ENCODE measurements at regions not wholly inside any gene's neighbourhood (a gene's known extent, or its start where the extent isn't known, plus 50 kb on each side); places are given as distances from the start of the nearest gene placed in this dataset.

DNA sequence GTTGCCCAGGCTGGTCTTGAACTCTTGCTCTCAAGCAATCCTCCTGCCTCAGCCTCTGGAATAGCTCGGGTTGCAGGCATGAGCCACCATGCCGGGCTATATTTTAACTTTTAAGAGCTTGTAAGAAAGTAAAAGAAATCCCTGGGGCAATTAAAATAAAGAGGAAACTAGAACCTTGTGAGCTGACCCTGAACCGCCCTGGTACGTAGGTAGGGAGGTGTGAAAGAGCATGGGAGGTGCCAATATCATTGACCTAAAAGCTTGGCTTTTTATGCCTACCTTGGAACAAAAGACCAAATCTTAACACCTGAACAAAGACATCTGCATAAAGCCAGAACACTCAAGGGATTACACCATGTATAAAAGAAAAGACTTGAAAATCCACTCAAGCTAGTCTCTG lies 595.1 kb downstream of the SOX6 start:
- H3K9ac ChIP-seq (ENCODE audit: low read length), result no peak overlapping the region
- no peaks in the 10 kb centered on the region for H3K36me3 ChIP-seq (ENCODE audit: control insufficient read depth, insufficient read depth, low read length)
- H3K4me3 ChIP-seq (ENCODE audit: low read length), result no peak overlapping the region
- H3K4me1 ChIP-seq (ENCODE audit: control insufficient read depth, insufficient read depth, low read length), result peaks cover 5% of the 10 kb centered on the region
- H3K27me3 ChIP-seq (ENCODE audit: control insufficient read depth, insufficient read depth, low read length), result no peaks in the 10 kb centered on the region
- no peaks in the 10 kb centered on the region for H3K9me3 ChIP-seq (ENCODE audit: control insufficient read depth, low read length)

DNA sequence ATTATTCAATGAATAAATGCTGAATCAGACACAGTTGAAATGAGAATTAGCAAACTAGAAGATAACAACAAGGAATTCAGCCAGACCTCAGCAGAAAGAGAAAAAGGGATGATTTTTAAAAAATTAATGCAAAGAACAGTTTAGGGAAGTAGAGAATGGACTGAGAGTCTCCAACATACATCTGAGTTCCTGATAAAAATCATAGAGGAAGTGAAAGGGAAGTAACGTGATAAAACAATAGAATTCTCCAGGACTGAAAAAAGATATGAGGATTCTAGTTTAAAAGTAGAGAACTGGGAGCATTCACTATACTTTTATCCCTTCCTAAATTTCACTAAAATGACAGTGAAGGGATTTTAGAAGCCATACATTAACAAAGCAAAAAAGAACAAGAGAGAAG lies 592.0 kb downstream of the SOX6 start:
- peaks cover 16% of the 10 kb centered on the region for H3K4me1 ChIP-seq (ENCODE audit: control insufficient read depth, insufficient read depth, low read length)
- no peaks in the 10 kb centered on the region for H3K27me3 ChIP-seq (ENCODE audit: control insufficient read depth, insufficient read depth, low read length)
- no peaks in the 10 kb centered on the region for H3K9me3 ChIP-seq (ENCODE audit: control insufficient read depth, low read length)
- H3K36me3 ChIP-seq (ENCODE audit: control insufficient read depth, insufficient read depth, low read length), result no peaks in the 10 kb centered on the region
- H3K9ac ChIP-seq (ENCODE audit: low read length), result no peak overlapping the region
- H3K4me3 ChIP-seq (ENCODE audit: low read length), result no peak overlapping the region

DNA sequence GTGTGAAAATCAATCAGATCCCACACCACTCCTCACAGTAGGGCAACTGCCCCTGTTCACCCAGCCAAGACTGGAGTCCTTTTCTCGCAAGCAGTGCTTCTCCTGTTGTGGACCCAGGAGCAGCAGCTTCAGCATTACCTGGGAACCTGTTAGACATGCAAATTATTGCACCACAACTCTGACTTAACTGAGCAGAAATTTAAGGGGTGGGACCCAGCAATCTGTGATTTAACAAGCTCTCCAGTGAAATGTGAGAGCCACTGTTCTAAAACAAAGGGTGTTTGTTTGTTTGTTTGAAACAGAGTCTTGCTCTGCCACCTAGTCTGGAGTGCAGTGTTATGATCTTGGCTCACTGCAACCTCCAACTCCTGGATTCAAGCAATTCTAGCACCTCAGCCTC lies 591.4 kb downstream of the SOX6 start:
- Histone ChIP-seq H3K4me1 (ENCODE audit: control insufficient read depth, insufficient read depth, low read length) (peaks cover 20% of the 10 kb centered on the region), H3K27me3 (ENCODE audit: control insufficient read depth, insufficient read depth, low read length) (no peaks in the 10 kb centered on the region), H3K36me3 (ENCODE audit: control insufficient read depth, insufficient read depth, low read length) (no peaks in the 10 kb centered on the region), H3K4me3 (ENCODE audit: low read length) (peak overlapping the region; percentile 6), H3K9me3 (ENCODE audit: control insufficient read depth, low read length) (no peaks in the 10 kb centered on the region), H3K9ac (ENCODE audit: low read length) (no peak overlapping the region)

DNA sequence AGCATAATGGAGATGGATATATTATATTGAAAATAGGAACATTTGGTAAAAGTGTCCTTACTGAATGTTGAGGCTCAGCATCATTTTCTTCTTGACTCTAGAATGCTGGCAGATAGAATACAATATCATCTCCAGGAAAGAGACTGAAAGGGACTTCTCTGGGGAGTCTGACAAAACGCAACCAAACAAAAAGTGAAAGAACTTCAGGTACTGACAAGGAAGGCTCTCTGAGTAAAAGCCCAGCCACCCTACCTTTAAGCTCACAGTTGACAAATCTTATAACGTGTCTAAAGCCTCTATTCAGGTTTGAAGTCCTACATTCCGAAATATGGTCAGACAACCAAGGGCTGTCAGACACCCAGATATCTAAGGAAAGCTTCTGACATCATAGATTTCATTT lies 590.8 kb downstream of the SOX6 start:
- Histone ChIP-seq H3K9me3 (ENCODE audit: control insufficient read depth, low read length) (no peaks in the 10 kb centered on the region), H3K4me1 (ENCODE audit: control insufficient read depth, insufficient read depth, low read length) (peaks cover 20% of the 10 kb centered on the region), H3K4me3 (ENCODE audit: low read length) (peak overlapping the region; percentile 6), H3K27me3 (ENCODE audit: control insufficient read depth, insufficient read depth, low read length) (no peaks in the 10 kb centered on the region), H3K36me3 (ENCODE audit: control insufficient read depth, insufficient read depth, low read length) (no peaks in the 10 kb centered on the region), H3K9ac (ENCODE audit: low read length) (no peak overlapping the region)

DNA sequence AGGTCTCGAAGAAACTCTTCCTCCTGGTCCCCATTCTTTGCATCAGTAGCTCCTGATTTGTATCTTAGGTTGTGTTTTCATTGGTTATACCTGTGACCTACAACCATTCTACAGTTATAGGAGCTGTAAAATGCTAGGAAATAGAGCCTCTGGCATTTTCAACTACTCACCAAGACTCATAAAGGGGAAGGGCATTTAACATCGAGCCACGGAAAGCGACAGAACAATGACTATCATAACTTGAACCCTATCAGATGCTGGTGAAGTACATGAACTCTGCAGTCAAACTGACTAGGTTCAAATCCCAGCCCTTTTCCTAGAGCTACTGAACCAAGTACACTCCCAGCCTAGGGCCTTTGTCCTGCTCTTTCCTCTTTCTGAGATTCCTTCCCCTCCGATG lies 588.0 kb downstream of the SOX6 start:
- no peak overlapping the region for H3K4me3 ChIP-seq (ENCODE audit: low read length)
- no peaks in the 10 kb centered on the region for H3K27me3 ChIP-seq (ENCODE audit: control insufficient read depth, insufficient read depth, low read length)
- H3K4me1 ChIP-seq (ENCODE audit: control insufficient read depth, insufficient read depth, low read length), result peaks cover 20% of the 10 kb centered on the region
- no peaks in the 10 kb centered on the region for H3K9me3 ChIP-seq (ENCODE audit: control insufficient read depth, low read length)
- no peaks in the 10 kb centered on the region for H3K36me3 ChIP-seq (ENCODE audit: control insufficient read depth, insufficient read depth, low read length)
- no peak overlapping the region for H3K9ac ChIP-seq (ENCODE audit: low read length)

DNA sequence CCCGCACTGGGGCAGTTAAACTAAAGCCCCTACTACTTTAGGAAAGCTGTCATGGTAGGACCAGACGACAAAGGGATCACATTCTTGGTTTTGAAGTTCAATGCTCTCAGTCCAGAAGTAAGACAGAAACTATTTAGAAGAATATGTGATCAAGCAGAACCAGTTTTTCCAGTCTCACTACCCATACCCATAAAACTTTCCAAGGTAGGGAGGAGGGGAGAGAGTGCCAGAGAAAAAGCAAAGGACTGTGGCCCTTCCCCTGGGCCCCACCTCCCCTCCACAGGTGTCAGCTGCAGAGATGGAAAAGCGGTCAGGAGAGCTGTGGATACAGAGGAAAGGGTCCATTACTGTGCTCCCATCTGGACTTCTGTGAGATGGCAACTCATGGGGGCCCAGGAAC lies 587.1 kb downstream of the SOX6 start:
- no peaks in the 10 kb centered on the region for H3K27me3 ChIP-seq (ENCODE audit: control insufficient read depth, insufficient read depth, low read length)
- peaks cover 20% of the 10 kb centered on the region for H3K4me1 ChIP-seq (ENCODE audit: control insufficient read depth, insufficient read depth, low read length)
- no peaks in the 10 kb centered on the region for H3K9me3 ChIP-seq (ENCODE audit: control insufficient read depth, low read length)
- no peaks in the 10 kb centered on the region for H3K36me3 ChIP-seq (ENCODE audit: control insufficient read depth, insufficient read depth, low read length)
- no peak overlapping the region for H3K9ac ChIP-seq (ENCODE audit: low read length)
- H3K4me3 ChIP-seq (ENCODE audit: low read length), result no peak overlapping the region

DNA sequence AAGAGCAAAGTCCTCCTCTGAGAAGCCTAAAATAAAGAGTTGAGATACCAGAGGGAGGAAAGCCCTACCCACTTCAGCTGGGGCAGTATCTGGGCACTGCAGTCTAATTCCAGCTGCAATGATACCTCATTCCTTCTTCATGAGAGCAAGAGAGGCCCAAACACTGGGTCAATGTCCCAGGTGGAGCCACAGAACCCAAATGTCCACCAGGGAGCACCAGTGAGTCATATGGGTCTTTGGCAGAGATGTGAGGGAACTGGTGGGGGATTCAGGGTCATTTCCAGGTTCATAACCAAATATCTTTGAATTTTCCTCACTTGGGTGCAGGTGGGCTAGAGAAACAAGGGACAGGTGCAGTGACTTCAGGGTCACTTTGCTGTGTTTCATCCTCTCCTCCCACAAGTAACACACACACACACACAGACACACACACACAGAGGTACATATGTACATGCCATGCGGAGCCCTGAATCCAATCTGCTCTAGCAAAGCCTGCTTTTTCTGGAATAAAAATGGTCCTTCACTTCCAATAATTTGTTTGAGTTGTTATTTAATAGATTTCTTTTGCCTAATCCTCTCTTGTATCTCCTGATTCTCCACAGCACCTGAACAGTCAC lies 585.4 kb downstream of the SOX6 start:
- Histone ChIP-seq H3K9ac (ENCODE audit: low read length) (no peak overlapping the region), H3K4me1 (ENCODE audit: control insufficient read depth, insufficient read depth, low read length) (peaks cover 24% of the 10 kb centered on the region), H3K9me3 (ENCODE audit: control insufficient read depth, low read length) (no peaks in the 10 kb centered on the region), H3K27me3 (ENCODE audit: control insufficient read depth, insufficient read depth, low read length) (no peaks in the 10 kb centered on the region), H3K4me3 (ENCODE audit: low read length) (no peak overlapping the region), H3K36me3 (ENCODE audit: control insufficient read depth, insufficient read depth, low read length) (no peaks in the 10 kb centered on the region)

DNA sequence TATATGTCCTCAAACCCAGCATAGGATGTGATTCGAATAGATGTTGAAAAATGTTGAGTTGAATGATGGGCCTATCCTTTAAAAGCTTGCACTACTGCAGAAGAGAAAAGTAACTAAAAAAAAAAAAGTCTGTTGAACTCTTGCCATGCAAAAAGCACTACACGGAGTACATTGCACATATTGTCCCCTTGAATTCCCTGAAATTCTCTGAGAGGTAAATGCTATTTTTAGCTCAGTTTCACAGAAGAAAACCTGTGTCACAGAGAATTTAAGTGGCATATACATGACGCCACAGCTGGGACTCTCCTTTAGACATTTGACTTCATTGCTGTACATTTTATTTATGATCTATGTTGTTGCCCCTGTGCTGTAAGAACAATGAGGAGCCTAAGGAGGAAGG lies 583.8 kb downstream of the SOX6 start:
- H3K9me3 ChIP-seq (ENCODE audit: control insufficient read depth, low read length), result no peaks in the 10 kb centered on the region
- peaks cover 24% of the 10 kb centered on the region for H3K4me1 ChIP-seq (ENCODE audit: control insufficient read depth, insufficient read depth, low read length)
- H3K9ac ChIP-seq (ENCODE audit: low read length), result no peak overlapping the region
- H3K36me3 ChIP-seq (ENCODE audit: control insufficient read depth, insufficient read depth, low read length), result no peaks in the 10 kb centered on the region
- H3K4me3 ChIP-seq (ENCODE audit: low read length), result no peak overlapping the region
- H3K27me3 ChIP-seq (ENCODE audit: control insufficient read depth, insufficient read depth, low read length), result no peaks in the 10 kb centered on the region

DNA sequence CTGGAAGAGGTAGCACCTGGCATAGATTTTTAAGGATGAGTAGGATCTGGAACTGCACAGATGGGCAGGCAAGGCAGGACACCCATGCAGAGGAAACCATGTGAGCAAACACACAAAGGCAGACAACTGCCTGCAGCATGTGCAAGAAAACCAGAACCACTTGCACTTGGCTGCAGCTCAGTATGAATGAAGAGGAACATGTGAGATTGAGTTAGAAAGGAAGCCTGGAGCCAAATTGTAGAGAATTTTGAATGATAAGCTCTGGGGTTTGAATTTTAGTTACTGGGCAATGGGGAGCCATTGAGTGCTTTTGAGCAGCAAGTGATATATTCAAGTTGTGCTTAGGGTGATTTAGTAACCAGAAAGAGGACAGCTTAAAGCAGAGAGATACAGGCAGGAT lies 583.4 kb downstream of the SOX6 start:
- Histone ChIP-seq H3K9me3 (ENCODE audit: control insufficient read depth, low read length) (no peaks in the 10 kb centered on the region), H3K36me3 (ENCODE audit: control insufficient read depth, insufficient read depth, low read length) (no peaks in the 10 kb centered on the region), H3K27me3 (ENCODE audit: control insufficient read depth, insufficient read depth, low read length) (no peaks in the 10 kb centered on the region), H3K4me3 (ENCODE audit: low read length) (no peak overlapping the region), H3K9ac (ENCODE audit: low read length) (no peak overlapping the region), H3K4me1 (ENCODE audit: control insufficient read depth, insufficient read depth, low read length) (peaks cover 24% of the 10 kb centered on the region)

DNA sequence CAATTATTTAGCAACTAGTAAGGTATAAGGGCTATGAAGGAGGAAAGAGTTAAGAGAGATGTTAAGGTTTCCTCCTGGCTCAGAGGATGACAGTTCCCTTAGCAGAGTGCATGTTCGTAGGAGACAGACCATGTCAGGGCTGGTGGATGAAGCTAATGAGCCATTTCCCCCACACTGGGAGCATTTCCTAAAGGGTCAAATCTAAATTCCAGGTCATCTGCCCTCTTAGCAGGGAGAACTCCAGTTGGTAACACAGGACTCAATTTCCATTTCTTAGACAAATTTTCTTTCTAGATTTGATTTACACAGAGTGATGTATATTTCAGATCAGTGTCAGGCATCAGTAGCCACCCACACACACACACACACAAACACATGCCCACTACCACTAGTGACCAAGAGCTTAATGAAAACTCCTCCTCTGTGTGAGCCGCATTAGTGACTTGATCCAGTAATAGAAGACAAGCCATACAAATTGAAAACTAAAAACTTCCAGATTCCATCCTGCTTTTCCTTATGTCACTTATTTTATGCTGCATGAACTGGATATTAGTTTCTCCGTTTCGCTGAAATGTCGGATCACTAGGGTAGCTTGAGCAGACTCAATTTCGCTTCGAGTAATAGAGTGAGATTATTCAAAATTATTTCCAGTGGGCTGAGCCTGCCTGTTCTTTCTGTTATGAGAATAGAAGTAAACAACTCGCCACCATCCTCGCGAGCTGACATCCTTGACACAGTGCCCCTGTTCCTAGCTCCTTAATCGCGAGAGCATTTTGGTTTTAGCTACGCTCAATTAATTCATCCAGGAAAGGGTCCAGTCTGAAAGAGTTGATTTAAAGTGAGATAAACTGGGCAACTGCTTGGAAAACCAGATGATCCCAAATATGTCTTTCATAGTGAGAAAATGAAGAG lies 582.6 kb downstream of the SOX6 start:
- no peaks in the 10 kb centered on the region for H3K9me3 ChIP-seq (ENCODE audit: control insufficient read depth, low read length)
- no peak overlapping the region for H3K9ac ChIP-seq (ENCODE audit: low read length)
- no peaks in the 10 kb centered on the region for H3K27me3 ChIP-seq (ENCODE audit: control insufficient read depth, insufficient read depth, low read length)
- no peak overlapping the region for H3K4me3 ChIP-seq (ENCODE audit: low read length)
- H3K36me3 ChIP-seq (ENCODE audit: control insufficient read depth, insufficient read depth, low read length), result no peaks in the 10 kb centered on the region
- peaks cover 19% of the 10 kb centered on the region for H3K4me1 ChIP-seq (ENCODE audit: control insufficient read depth, insufficient read depth, low read length)

DNA sequence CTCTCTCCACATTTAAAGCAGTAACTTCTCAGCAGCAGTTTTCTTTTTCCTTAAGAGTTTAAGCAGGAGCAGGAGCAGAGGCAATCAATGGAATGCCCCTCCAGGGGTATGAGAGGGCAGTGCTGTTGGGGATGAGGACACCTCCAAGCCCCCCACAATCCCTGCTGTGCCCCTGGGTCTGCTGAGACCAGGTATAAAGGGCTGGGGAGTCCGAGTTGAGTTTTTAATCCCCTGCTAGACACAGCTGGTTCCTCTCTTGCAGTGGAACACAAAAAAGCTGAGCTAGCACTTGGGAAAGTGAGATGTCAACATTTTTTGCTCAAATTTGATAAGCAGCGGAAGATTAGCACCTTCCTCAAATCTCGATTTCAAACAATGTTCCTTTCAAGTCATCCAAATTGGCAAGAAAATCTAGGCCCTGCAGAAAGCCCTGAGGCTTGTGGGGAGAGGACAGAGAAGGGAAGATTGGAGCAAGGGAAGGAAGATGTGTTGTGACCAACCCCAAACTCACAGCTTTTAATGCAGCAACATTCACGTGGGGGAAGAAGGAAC lies 581.9 kb downstream of the SOX6 start:
- Histone ChIP-seq H3K9ac (ENCODE audit: low read length) (no peak overlapping the region), H3K36me3 (ENCODE audit: control insufficient read depth, insufficient read depth, low read length) (no peaks in the 10 kb centered on the region), H3K4me1 (ENCODE audit: control insufficient read depth, insufficient read depth, low read length) (peaks cover 12% of the 10 kb centered on the region), H3K9me3 (ENCODE audit: control insufficient read depth, low read length) (no peaks in the 10 kb centered on the region), H3K27me3 (ENCODE audit: control insufficient read depth, insufficient read depth, low read length) (no peaks in the 10 kb centered on the region), H3K4me3 (ENCODE audit: low read length) (no peak overlapping the region)

DNA sequence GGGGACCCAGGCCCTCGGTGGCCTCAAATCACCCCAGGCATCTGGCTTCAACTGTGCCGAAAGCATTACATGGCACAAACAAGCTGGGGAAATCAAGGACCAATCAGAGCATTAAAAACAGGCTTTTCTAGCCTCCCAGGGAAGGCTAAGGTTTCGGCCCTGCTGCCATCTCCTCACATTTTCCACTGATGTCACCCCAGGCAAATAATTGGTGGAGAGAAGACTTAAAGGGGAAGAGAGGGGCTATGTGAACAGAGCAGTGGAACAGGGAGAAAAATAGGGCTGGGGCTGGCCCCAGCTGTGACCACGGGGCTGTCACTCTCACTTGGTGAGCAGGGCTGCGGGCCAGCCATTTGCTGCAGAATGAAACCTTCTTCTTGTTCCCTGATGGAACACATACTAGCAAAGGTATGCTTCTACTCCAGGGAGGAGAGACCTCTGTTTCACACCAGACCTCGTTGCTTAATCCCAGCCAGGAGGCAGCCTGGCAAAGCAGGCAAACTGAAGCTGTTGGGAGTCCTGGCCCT lies 581.3 kb downstream of the SOX6 start:
- no peaks in the 10 kb centered on the region for H3K9me3 ChIP-seq (ENCODE audit: control insufficient read depth, low read length)
- H3K4me3 ChIP-seq (ENCODE audit: low read length), result no peak overlapping the region
- H3K4me1 ChIP-seq (ENCODE audit: control insufficient read depth, insufficient read depth, low read length), result peaks cover 9% of the 10 kb centered on the region
- H3K9ac ChIP-seq (ENCODE audit: low read length), result peak overlapping the region; percentile 10
- H3K27me3 ChIP-seq (ENCODE audit: control insufficient read depth, insufficient read depth, low read length), result no peaks in the 10 kb centered on the region
- no peaks in the 10 kb centered on the region for H3K36me3 ChIP-seq (ENCODE audit: control insufficient read depth, insufficient read depth, low read length)
